GM23338 (cell line): ENCODE measurements at regions not wholly inside any gene's neighbourhood (a gene's known extent, or its start where the extent isn't known, plus 50 kb on each side); places are given as distances from the start of the nearest gene placed in this dataset.

Experiments used
- ATAC-seq: fragments of 200-7000 bp; cut with Tn5 transposase; 3 replicates; pipeline ENCODE4 v1.9.1; 2020
- DNase-seq: peaks from one replicate; pipeline ENCODE4 v3.0.0-alpha.2; 2015; ENCODE audit warnings: low spot score
- H2AFZ ChIP-seq: fragments of 200-600 bp; sonication (generic); 2 replicates; pipeline ENCODE4 v1.8.0; 2016; ENCODE audit warnings: antibody characterized with exemption, mild to moderate bottlenecking, moderate library complexity
- H3F3A ChIP-seq: fragments of 200-600 bp; sonication (generic); replicated peaks from 2 replicates; pipeline ENCODE4 v1.8.0; 2017; ENCODE audit warnings: antibody characterized with exemption, mixed run types, low read depth
- H3K27ac ChIP-seq: fragments of 200-600 bp; sonication (generic); 2 replicates; pipeline ENCODE4 v1.6.1; 2016; ENCODE audit warnings: low read depth
- H3K27me3 ChIP-seq: fragments of 200-600 bp; sonication (generic); 2 replicates; pipeline ENCODE4 v1.8.0; 2016; ENCODE audit warnings: mild to moderate bottlenecking, mixed run types, moderate library complexity; ENCODE audit not compliant: insufficient read depth
- H3K36me3 ChIP-seq: fragments of 200-600 bp; sonication (generic); 2 replicates; pipeline ENCODE4 v1.8.0; 2016; ENCODE audit warnings: mild to moderate bottlenecking; ENCODE audit not compliant: insufficient read depth
- H3K4me1 ChIP-seq: fragments of 200-600 bp; sonication (generic); 2 replicates; pipeline ENCODE4 v1.8.0; 2016; ENCODE audit warnings: mild to moderate bottlenecking, moderate library complexity; ENCODE audit not compliant: insufficient read depth
- H3K4me2 ChIP-seq: fragments of 200-600 bp; sonication (generic); 2 replicates; pipeline ENCODE4 v1.7.1; 2017; ENCODE audit warnings: mixed run types
- H3K4me3 ChIP-seq: fragments of 200-600 bp; sonication (generic); 2 replicates; pipeline ENCODE4 v1.6.1; 2016; ENCODE audit warnings: mixed run types
- H3K79me2 ChIP-seq: fragments of 200-600 bp; sonication (generic); replicated peaks from 2 replicates; pipeline ENCODE4 v1.8.0; 2017; ENCODE audit warnings: mild to moderate bottlenecking; ENCODE audit not compliant: insufficient read depth
- H3K9me2 ChIP-seq: fragments of 200-600 bp; sonication (generic); 2 replicates; pipeline ENCODE4 v1.8.0; 2017; ENCODE audit not compliant: insufficient read depth
- H4K20me1 ChIP-seq: fragments of 200-600 bp; sonication (generic); replicated peaks from 2 replicates; pipeline ENCODE4 v1.8.0; 2017; ENCODE audit warnings: mild to moderate bottlenecking; ENCODE audit not compliant: insufficient read depth
- H3K27ac Mint-ChIP-seq: 2 replicates; pipeline ENCODE4 v1.8.0; 2020; ENCODE audit warnings: inconsistent platforms, mild to moderate bottlenecking, moderate library complexity, mixed read lengths
- H3K27me3 Mint-ChIP-seq: 3 replicates; pipeline ENCODE4 v1.8.0; 2022; ENCODE audit warnings: low read depth, mild to moderate bottlenecking, moderate library complexity, mixed read lengths, inconsistent platforms; ENCODE audit not compliant: insufficient read depth, poor library complexity
- H3K36me3 Mint-ChIP-seq: 3 replicates; pipeline ENCODE4 v1.8.0; 2021; ENCODE audit warnings: low read depth, mild to moderate bottlenecking, inconsistent platforms, moderate library complexity, mixed read lengths
- H3K4me1 Mint-ChIP-seq: 3 replicates; pipeline ENCODE4 v1.8.0; 2020; ENCODE audit warnings: mild to moderate bottlenecking, inconsistent platforms, mixed read lengths
- H3K4me3 Mint-ChIP-seq: 3 replicates; pipeline ENCODE4 v1.8.0; 2021; ENCODE audit warnings: moderate library complexity, mild to moderate bottlenecking, inconsistent platforms, mixed read lengths
- H3K9me3 Mint-ChIP-seq: 3 replicates; pipeline ENCODE4 v1.8.0; 2020; ENCODE audit warnings: moderate library complexity, mild to moderate bottlenecking, inconsistent platforms, mixed read lengths
- CREB1 ChIP-seq: fragments of 250-450 bp; sonication (Bioruptor Pico); IDR thresholded peaks from 2 replicates; pipeline ENCODE4 v1.5.0; 2020; ENCODE audit warnings: low read depth, mild to moderate bottlenecking, moderate library complexity
- ETS1 ChIP-seq: IDR thresholded peaks from 2 replicates; pipeline ENCODE4 v1.6.1; 2016; ENCODE audit warnings: antibody characterized with exemption
- EZH2 ChIP-seq: fragments of 200-600 bp; sonication (generic); IDR thresholded peaks from one replicate; pipeline ENCODE4 v1.8.0; 2017; ENCODE audit warnings: antibody characterized with exemption, mild to moderate bottlenecking, low read depth; ENCODE audit not compliant: unreplicated experiment
- JUNB ChIP-seq: IDR thresholded peaks from one replicate; pipeline ENCODE4 v1.6.1; 2016; ENCODE audit warnings: antibody characterized with exemption; ENCODE audit not compliant: unreplicated experiment
- NANOG ChIP-seq: IDR thresholded peaks from 2 replicates; pipeline ENCODE4 v1.6.1; 2016; ENCODE audit warnings: antibody characterized with exemption, borderline replicate concordance
- POLR2AphosphoS5 ChIP-seq: IDR thresholded peaks from 2 replicates; pipeline ENCODE4 v1.6.1; 2016; ENCODE audit warnings: antibody characterized with exemption, low read depth
- REST ChIP-seq: IDR thresholded peaks from one replicate; pipeline ENCODE4 v1.6.1; 2018; ENCODE audit warnings: antibody characterized with exemption; ENCODE audit not compliant: unreplicated experiment
- STAT1 ChIP-seq: IDR thresholded peaks from one replicate; pipeline ENCODE4 v1.6.1; 2016; ENCODE audit warnings: antibody characterized with exemption; ENCODE audit not compliant: unreplicated experiment
- ZNF331 ChIP-seq: fragments of 250-450 bp; sonication (Bioruptor Pico); IDR thresholded peaks from 2 replicates; pipeline ENCODE4 v1.5.0; 2020; ENCODE audit warnings: low read depth, mild to moderate bottlenecking, moderate library complexity
- ZNF462 ChIP-seq: fragments of 250-450 bp; sonication (Bioruptor Pico); IDR thresholded peaks from 2 replicates; pipeline ENCODE4 v1.5.0; 2020; ENCODE audit warnings: mild to moderate bottlenecking, moderate library complexity

GRCh38 chr5:103473725-103474124 lies 88.9 kb downstream of the NUDT12 start:
- Histone ChIP-seq H3K27me3 (no peaks in the 10 kb centered on the region), H2AFZ (no peak overlapping the region), H4K20me1 (no peaks in the 10 kb centered on the region), H3F3A (no peaks in the 10 kb centered on the region), H3K4me1 (peaks cover 15% of the 10 kb centered on the region), H3K9me2 (no peaks in the 10 kb centered on the region), H3K27ac (no peak overlapping the region), H3K79me2 (no peaks in the 10 kb centered on the region), H3K36me3 (no peaks in the 10 kb centered on the region), H3K4me3 (no peak overlapping the region), H3K4me2 (no peak overlapping the region)
- H3K27ac Mint-ChIP-seq, result no peak overlapping the region
- H3K4me3 Mint-ChIP-seq, result no peak overlapping the region
- no peaks in the 10 kb centered on the region for H3K36me3 Mint-ChIP-seq
- TF ChIP-seq EZH2 (no peak), ETS1 (no peak), POLR2AphosphoS5 (no peak), NANOG (no peak), JUNB (no peak), ZNF331 (no peak), REST (no peak), CREB1 (no peak), ZNF462 (CRISPR knock-in tag) (no peak), STAT1 (no peak)
- peaks cover 2% of the 10 kb centered on the region for H3K27me3 Mint-ChIP-seq
- H3K9me3 Mint-ChIP-seq, result no peaks in the 10 kb centered on the region
- ATAC-seq (no peak), DNase-seq (no peak)
- H3K4me1 Mint-ChIP-seq, result peaks cover 16% of the 10 kb centered on the region; the same call in 2 of the 3 replicates
